IPS DF 19.7 (cell line): ENCODE measurements at regions not wholly inside any gene's neighbourhood (a gene's known extent, or its start where the extent isn't known, plus 50 kb on each side); places are given as distances from the start of the nearest gene placed in this dataset.
"Not testable (repeated sequence)": the region's sequence is repeated elsewhere in the genome, so short reads cannot be mapped to it uniquely, and the experiment has no call there.

Source experiments
- DNase-seq: peaks from one replicate; pipeline ENCODE4 v3.0.0-alpha.2; 2013; ENCODE audit warnings: low read depth, low spot score

DNA sequence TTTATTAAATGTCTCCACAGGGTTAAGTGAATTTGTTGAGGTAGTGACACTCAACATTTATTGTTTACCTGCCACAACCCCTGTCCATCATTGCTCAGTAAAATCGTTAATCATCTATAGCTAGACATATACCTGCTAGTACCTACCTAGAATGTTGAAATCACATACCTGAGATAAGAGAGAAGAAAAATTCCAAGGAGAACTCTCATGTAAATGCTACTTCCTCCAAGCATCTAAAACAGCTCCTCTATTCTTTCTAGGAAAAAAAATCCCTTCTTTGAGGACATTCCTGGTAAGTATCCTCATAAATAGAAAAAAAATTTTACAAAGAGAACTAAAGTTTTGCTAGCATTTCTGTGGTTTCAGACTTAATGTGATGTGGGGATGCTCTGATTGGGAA lies 325.1 kb downstream of the DAD1 start:
- DNase-seq: no peak

DNA sequence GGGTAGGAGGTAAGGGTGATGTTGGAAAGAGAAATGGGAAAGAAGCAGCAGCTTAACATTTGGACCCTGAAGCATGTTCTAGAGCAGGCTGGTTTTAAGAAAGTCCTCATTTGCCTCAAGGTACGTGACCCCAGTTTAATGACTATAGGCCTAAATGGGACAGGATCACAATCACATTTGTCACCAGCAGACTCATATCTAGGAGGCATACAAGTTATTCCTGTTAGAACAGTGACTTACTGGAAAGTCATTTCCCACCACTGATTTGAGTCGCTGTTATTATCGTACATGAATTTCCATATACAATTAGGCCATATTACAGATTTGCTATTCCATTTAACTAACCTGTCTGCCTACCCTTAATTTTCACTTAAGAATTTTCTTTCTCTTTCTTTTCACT lies 326.1 kb downstream of the DAD1 start:
- no peak for DNase-seq

DNA sequence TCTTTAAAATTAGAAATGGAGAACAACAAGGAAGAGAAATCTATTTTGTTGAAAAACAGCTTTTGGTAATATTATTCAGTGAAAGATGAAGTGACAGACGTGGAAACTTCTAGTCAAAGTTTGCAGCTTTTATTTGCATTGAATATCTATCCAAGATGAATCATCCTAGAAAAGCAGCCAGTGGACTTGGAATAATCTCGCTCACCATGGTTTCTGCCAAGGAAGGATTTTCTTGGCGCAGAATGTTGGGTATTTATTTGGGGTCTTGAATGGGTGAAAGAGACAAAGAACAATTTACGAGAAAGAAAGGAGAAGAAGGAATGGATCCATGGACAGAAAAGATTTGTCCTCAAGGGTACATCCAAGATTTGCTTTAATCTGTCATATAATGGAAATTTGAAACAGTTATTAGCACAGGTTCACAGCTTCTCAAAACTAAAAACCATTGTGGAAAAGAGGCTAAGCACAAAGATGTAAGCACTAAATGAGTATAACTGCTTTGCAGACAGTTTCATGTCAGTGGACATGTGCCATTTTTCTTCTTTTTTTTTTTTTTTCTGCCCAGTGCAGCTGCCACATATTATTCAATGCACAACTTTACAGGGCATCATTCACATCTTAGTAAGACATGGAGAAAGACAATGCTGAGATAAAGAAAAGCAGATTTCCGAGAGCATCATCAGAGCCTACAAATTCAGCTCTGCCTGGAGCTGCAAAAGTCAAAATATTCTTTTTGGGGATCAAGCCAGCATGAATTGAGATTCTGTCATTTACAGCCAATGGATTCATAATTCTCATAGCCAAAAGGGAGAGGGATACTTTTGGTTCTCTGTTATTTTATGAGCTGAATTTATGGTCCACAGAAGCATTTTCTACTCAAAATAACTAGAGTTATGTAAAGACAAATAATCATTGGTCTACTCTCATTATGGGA lies 333.7 kb downstream of the DAD1 start:
- no peak for DNase-seq

DNA sequence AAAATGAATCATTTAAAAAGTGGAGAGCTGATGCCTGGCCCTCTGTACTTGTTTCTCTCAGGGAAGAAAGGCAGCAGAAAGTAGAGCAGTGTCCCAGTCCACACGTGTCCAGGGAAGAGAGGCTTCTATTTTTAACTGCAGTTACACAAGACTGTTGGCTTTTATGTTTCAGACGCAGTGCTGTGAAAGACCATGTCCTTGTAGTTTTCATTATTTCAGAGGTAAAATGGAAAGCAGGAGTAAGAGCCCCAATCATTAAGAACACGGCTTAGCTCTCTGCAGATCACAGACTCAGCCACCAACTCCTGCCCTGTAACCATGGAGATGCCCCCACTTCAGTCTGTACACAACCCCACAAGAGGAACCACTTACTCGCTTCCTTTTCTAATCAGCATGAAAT lies 336.3 kb downstream of the DAD1 start:
- no peak for DNase-seq

DNA sequence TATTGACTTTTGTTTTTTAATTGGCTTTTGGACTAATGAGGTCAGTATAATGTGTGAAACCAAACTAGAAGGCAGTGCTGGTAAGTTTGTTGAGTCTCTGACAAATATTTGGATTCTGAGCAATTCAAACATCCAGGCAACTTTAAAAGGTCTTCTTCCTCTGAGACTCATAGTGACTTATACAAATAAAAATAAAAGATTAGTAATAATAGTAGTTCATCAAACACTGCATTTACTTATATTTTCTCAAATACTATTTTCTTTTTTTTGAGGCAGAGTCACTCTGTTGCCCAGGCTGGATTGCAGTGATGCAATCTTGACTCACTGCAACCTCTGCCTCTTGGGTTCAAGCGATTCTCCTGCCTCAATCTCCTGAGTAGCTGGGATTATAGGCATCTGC lies 337.9 kb downstream of the DAD1 start:
- DNase-seq: no peak

DNA sequence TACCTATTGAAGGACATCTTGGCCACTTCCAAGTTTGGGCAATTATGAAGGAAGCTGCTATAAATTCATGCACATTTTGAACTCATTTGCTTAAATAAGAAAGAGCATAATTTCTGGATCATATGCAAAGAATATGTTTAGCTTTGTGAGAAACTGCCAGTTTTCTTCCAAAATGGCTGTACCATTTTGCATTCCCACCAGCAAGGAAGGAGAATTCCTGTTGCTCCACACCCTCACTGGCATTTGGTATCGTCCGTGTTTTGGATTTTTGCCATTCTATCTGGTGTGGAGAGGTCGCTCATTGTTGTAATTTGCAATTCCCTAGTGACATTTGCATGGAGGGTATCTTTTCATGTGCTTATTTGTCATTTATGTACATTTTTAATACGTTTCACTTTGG lies 339.3 kb downstream of the DAD1 start:
- no peak for DNase-seq

DNA sequence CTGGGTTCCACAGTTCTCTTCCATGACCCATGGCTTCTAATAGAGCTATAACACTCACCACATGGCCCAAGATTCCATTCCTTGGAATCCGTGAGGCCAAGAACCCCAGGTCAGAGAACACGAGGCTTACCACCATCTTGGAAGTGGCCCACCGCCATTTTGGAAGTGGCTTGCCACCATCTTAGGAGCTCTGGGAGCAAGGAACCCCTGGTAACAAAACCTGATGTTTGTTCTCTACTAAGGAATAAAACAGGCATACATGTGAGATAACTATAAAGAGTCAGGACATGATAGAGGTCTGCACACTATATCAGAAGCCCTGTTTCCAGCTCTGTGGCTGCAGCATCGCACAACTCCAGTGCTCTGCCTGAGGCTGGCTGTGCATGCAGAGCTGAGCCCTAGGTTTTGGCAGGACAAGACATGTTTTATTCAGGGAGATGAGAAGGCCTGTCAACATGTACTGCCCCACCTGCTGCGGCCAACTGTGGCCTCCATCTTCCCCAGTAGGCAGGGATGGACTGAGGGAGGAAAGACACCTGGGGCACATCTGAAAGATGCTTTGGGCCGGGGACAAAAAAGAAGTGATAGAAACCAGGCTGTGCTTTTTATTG lies 344.9 kb downstream of the DAD1 start:
- no peak for DNase-seq

DNA sequence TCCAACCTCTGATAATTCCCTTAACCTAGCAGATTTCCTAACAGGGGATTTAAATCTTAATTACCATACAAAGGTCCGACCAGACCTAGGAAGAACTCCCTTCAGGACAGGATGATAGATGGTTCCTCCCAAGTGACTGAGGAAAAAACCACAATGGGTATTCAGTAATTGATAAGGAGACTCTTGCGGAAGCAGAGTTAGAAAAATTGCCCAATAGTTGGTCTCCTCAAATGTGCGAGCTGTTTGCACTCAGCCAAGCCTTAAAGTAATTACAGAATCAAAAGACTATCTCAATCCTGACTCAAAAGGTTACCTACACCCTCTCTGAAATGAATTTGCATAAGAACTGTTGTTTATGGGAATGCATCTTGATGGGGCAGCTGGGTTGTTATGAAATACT lies 350.7 kb downstream of the DAD1 start:
- DNase-seq: not testable (repeated sequence)

DNA sequence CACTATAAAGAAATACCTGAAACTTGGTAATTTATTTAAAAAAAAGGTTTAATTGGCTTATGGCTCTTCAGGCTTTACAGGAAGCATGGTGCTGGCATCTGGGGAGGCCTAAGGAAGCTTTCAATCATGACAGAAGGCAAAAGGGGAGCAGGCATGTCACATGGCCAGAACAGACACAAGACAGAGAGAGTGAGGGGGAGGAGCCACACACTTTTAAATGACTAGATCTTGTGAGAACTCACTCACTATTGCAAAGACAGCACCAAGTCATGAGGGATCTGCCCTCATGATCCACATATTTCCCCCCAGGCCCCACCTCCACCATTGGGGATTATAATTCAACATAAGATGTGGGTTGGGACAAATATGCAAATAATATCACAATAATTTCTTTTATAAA lies 355.6 kb downstream of the DAD1 start:
- DNase-seq: no peak

DNA sequence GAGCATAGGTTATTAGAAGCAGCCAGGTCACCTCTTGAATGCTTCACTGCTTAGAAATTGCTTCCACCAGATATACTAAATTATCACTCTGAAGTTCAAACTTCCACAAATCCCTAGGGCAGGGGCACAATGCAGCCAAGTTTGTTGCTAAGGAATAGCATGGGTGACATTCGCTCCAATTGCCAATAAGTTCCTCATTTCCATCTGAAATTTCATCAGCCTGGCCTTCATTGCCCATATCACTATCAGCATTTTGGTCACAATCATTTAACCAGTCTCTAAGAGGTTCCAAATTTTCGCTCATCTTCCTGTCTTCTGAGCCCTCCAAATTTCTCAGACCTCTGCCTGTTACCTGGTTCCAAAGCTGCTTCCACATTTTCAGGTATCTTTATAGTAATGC lies 356.1 kb downstream of the DAD1 start:
- no peak for DNase-seq

DNA sequence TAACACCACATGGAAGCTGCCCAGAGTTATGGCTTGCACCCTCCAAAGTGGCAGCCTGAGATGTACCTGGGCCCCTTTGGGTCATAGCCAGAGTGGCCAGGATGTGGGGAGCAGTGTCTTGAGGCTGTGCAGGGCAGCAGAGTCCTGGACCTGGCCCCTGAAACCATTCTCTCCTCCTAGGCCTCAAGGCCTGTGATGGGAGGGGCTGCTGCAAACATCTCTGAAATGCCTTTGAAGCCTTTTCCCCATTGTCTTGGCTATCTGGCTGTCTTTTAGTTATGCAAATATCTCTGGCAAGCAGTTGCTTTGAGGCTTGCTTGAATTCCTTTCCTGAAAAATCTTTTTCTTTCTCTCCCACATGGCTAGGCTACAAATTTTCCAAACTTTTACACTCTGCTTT lies 356.5 kb downstream of the DAD1 start:
- no peak for DNase-seq

DNA sequence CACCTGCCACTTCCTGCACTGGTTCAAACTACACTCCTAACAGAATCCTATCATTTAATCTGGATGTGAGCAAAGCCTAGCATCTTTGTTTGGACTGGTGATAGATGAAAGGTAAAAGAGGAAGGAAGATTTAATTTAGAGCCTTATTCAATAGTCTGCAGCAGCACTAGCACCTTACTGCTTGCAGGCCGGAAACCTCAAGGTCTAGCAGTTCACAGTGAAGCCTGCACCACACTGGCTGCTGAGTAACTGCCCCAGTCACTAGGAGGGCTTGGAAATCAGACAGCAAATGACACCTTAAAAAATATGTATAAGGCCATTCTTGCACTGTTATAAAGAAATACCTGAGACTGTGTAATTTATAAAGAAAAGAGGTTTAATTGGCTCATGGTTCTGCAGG lies 358.0 kb downstream of the DAD1 start:
- no peak for DNase-seq

DNA sequence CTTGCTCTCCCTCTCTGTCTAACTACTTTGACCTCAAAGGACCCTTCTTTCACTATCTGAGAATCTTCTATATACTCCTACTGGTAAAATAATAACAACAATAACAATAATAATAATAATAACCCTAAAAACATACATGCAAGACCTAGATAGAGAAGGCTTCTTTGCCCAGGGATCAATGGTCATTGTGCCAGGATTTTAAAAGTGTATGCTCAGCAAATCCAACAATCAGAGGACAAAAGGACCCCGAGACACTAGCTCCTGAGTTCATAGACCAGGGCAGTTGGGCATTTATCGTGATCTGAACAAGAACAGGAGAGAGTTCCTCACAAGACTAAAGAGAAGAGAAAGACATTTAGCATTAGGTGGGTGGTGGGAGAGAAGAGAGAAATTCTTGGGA lies 358.5 kb downstream of the DAD1 start:
- DNase-seq: no peak

DNA sequence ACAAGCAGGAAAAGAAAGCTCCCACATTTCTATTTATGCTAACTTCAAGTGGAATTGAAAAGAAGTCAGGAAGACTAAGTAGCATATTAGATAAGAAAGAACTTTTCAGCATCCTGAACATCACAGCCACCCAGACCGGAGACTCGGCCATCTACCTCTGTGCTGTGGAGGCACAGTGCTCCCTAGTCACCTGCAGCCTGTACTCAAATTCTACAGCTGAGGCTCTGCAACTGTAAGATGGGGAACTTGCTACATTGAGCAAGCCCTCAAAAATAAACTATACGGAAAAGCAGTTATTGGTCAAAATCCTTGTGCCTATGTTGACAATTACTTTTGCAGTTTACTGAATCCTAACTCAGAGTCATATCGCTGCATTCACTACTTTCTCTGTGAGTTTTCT lies 361.9 kb downstream of the DAD1 start:
- DNase-seq: no peak

DNA sequence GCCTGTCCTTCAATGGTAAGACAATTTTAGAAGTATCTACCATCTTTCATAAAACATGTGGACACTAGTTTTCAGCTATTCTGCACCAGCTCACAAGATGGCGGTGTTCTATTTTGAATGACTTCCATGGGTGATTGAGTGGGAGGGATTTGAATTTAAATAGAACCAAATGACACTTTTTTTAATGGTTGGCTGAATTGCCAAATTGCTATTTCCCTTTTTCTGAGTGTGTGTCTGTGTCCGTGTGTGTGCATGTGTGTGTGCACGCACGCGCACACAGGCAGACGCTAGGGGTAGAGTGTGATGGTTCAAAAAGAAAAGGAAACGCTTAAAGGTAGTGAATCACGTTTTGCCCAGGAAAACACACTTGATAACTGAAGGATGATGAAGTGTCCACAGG lies 362.6 kb downstream of the DAD1 start:
- no peak for DNase-seq

DNA sequence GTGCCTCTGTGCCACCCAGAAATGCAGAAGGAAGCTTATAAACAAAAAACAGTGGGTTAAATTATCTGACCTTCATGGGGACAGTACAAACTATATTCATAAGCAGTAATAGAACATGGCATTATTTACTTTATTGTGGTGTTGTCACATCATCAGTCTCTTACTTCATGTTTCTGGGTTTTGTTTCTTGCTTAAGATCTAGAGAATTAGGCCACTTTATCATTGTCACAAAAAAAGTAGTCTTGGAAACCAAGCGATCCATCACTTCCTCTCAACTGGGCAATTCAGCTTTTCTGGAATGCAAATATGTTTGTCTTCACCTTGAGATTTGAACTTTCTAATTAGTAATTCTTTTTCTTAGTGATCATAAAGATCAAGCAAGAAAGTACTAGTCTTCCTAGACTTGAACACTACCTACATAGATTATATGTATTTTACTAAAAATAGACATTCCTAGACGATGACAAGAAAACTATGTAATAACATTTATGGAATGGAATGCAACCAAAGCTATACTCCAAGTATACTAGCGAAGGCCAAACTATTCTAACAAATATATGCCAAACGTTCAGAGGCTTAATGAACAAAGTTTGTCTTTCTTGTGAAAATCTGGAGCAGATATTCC lies 363.4 kb downstream of the DAD1 start:
- DNase-seq: no peak

DNA sequence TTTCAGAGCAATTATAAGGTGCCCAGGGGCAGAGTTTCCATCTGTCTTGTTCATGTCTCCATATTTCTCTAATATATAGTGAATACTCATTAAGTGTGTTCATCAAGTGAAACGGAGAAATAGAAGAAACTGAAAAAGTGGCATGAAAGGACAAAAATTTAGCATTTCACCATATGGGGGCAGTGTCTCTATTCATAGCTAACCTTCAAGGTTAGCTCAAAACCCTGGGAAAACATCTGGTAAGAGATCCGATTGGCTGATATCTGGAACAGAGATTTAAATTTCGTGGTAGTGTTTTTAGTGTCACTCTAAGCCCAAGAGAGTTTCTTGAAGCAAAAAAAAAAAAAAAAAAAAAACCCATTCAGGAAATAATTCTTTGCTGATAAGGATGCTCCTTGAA lies 367.5 kb downstream of the DAD1 start:
- no peak for DNase-seq

DNA sequence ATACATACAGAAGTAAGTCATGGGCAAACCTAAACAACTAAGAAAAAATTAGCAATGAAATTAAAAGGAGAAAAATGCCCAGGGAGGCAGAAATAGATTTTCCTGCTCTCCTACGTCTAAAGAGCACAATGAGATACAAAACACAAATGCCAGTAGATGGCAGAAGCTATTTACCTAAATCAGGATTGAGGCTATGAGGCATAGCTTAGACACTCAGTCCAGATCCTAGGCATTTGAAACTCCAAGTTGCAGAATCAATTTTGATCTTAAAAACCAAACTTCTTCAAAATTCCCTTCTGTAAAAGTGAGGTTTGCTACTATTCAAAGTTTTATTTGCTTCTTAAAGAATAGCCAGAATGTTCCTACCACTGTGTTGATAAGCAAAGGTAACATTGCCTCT lies 368.6 kb downstream of the DAD1 start:
- no peak for DNase-seq

DNA sequence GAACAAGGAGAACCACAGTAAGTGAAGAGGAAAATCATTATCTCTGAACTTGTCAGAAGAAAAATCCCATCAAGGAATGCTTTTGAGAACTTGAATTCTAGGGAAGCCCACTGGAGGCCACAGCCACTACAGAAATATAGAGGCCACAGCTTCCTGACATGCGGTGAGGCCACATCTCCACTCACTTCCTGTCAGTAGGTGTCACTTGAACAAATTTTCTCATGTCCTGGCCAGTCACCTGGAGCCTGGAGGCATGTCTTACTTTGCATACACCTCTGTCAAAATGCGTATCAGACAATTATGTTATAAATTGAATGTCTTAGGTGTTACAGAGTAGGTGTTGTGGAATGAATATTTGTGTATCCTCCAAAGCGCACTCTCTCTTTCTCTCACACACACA lies 370.3 kb downstream of the DAD1 start:
- DNase-seq: no peak

DNA sequence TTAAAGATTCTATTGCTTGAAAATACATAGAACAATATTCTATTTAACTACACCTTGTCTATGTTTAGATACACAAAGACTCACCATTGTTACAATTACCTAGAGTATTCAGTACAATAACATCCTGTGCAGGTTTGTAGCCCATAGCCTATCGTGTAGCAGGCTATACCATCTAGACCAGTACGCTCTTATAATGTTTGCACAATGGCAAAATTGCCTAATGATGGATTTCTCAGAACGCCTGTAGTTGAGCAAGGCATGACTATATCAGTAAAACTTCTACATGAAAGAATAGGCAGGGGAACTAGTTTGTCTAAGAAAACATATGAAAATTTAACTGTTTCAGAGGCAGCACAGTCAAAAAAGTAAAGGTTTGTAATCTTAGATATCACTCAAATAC lies 375.9 kb downstream of the DAD1 start:
- DNase-seq: no peak

DNA sequence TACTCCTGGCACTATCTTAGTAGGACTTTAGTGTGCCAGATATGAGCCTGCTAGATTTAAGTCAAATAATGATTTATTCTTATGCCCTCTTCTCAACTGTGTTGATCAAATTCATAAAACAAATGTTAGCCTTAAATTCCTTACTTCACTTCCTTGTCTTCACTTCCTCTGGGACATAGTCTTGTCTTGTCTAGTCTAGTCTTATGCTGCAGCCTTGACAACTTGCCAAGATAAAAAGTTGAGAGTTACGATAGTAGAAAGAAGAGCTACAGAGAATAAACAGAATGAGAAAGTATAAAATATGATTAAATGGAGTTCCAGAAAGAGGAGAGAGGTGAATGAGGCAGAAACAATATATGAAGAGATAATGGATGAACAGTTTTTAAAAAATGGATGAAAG lies 378.1 kb downstream of the DAD1 start:
- no peak for DNase-seq

DNA sequence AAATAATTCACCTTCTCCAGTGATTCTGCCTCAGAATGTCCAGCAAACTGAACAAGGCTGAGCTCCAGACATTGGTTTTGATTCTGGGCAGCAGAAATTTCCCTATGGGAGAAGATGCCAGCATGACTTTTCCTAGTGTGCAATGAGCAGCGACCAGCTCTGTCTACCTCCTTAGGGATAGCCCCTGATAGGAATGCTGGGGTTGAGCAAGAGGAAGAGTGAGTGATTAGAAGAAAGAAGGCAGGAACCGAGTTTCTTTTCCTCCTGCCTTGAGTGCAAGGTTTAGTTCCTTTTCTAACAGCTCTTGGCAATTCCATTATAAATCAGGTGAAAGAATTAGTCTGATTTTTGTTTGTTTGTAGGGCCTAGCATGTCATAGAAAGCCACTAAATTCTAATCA lies 379.0 kb downstream of the DAD1 start:
- no peak for DNase-seq

DNA sequence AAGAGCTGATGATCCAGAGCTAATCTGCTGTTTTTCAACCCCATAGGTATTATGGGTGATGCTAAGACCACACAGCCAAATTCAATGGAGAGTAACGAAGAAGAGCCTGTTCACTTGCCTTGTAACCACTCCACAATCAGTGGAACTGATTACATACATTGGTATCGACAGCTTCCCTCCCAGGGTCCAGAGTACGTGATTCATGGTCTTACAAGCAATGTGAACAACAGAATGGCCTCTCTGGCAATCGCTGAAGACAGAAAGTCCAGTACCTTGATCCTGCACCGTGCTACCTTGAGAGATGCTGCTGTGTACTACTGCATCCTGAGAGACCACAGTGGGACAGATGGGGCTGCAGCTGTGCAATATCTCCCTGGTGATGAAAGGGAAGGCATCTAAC lies 386.0 kb downstream of the DAD1 start:
- DNase-seq: no peak
